A549 (cell line): ENCODE measurements at regions not wholly inside any gene's neighbourhood (a gene's known extent, or its start where the extent isn't known, plus 50 kb on each side); places are given as distances from the start of the nearest gene placed in this dataset.

Experiments used
- ATAC-seq, 2 experiments: fragments of 200-7000 bp in 1 of 2; fragments of >200 bp in 1 of 2; cut with Nextera tagmentation in 1 of 2; cut with Tn5 transposase in 1 of 2; 3 replicates each; pipeline versions ENCODE4 v1.8.0 to v1.9.1; 2018 to 2020; ENCODE audit warnings: mild to moderate bottlenecking in 1 of 2, moderate library complexity in 1 of 2
- CTCF ChIA-PET: fragments of 300-600 bp; sonication (Branson Sonifier 250); formaldehyde crosslinking; extraction: SDS; loops from one replicate; lab custom pipeline; 2021; ENCODE audit warnings: antibody characterized with exemption, inconsistent platforms; lab: Yijun Ruan, JAX
- POLR2A ChIA-PET: fragments of 350-600 bp; formaldehyde crosslinking; extraction: SDS; loops from one replicate; lab custom pipeline; 2021; ENCODE audit warnings: antibody characterized with exemption, inconsistent platforms; lab: Yijun Ruan, JAX
- DNase-seq, 2 experiments: peaks; one replicate each; pipeline versions ENCODE4 v3.0.0 to v3.0.0-alpha.2; 2011 to 2016; ENCODE audit warnings: low read depth in 1 of 2, low spot score in 1 of 2
- FAIRE-seq: peaks from 2 replicates; lab custom pipeline; 2011; peaks lifted over from hg19 to GRCh38; lab: Jason Lieb, UNC
- H3K27ac ChIP-seq, 2 experiments: fragments of >200 bp; sonication (Bioruptor Twin); formaldehyde crosslinking; 3 replicates each; pipeline ENCODE4 v1.5.1; 2016 to 2017
- H3K4me1 ChIP-seq: fragments of >200 bp; sonication (Bioruptor Twin); formaldehyde crosslinking; 3 replicates; pipeline ENCODE4 v1.6.1; 2016
- H3K4me2 ChIP-seq: fragments of >200 bp; sonication (Bioruptor Twin); formaldehyde crosslinking; 3 replicates; pipeline ENCODE4 v1.6.1; 2016
- H3K4me3 ChIP-seq: fragments of >200 bp; sonication (Bioruptor Twin); formaldehyde crosslinking; 3 replicates; pipeline ENCODE4 v1.5.1; 2016
- H3K9me3 ChIP-seq: fragments of >200 bp; sonication (Bioruptor Twin); formaldehyde crosslinking; 3 replicates; pipeline ENCODE4 v1.6.1; 2016
- ATOH8 ChIP-seq: fragments of 250-450 bp; sonication (Bioruptor Pico); IDR thresholded peaks from 2 replicates; pipeline ENCODE4 v1.5.0; 2020; ENCODE audit warnings: low read depth, mild to moderate bottlenecking, moderate library complexity
- CBX8 ChIP-seq: fragments of 200-600 bp; sonication (generic); IDR thresholded peaks from 2 replicates; pipeline ENCODE4 v1.6.1; 2016
- CHD2 ChIP-seq: fragments of 150-350 bp; IDR thresholded peaks from 2 replicates; pipeline ENCODE4 v1.6.1; 2014; ENCODE audit warnings: low read length; ENCODE audit not compliant: partially characterized antibody
- CHD4 ChIP-seq: fragments of 200-600 bp; sonication (generic); IDR thresholded peaks from 2 replicates; pipeline ENCODE4 v1.6.1; 2016; ENCODE audit warnings: antibody characterized with exemption, mild to moderate bottlenecking, borderline replicate concordance
- EHF ChIP-seq: fragments of 250-450 bp; sonication (Bioruptor Pico); IDR thresholded peaks from 2 replicates; pipeline ENCODE4 v1.5.0; 2020; ENCODE audit warnings: mild to moderate bottlenecking
- EP300 ChIP-seq, 2 experiments: fragments of >200 bp; sonication (Bioruptor Twin); formaldehyde crosslinking; IDR thresholded peaks; 2 replicates in 1 of 2; 3 replicates in 1 of 2; pipeline ENCODE4 v1.6.1; 2016 to 2017
- FOSB ChIP-seq: fragments of 250-450 bp; sonication (Bioruptor Pico); IDR thresholded peaks from 2 replicates; pipeline ENCODE4 v1.5.0; 2020; ENCODE audit warnings: mild to moderate bottlenecking, moderate library complexity
- FOSL2 ChIP-seq, 2 experiments: fragments of 450-650 bp in 1 of 2; fragments of >200 bp in 1 of 2; sonication (Bioruptor Twin) in 1 of 2; formaldehyde crosslinking; IDR thresholded peaks; 2 replicates each; pipeline versions ENCODE4 v1.5.0 to v1.6.1; 2016 to 2020; ENCODE audit warnings: mild to moderate bottlenecking in 1 of 2, moderate library complexity in 1 of 2
- GATA3 ChIP-seq: IDR thresholded peaks from 2 replicates; pipeline ENCODE4 v1.6.1; 2012; ENCODE audit warnings: borderline replicate concordance
- HOXB13 ChIP-seq: fragments of 250-450 bp; sonication (Bioruptor Pico); IDR thresholded peaks from 2 replicates; pipeline ENCODE4 v1.5.0; 2020; ENCODE audit warnings: low read depth, mild to moderate bottlenecking, moderate library complexity
- JUN ChIP-seq, 2 experiments: fragments of >200 bp; sonication (Bioruptor Twin); formaldehyde crosslinking; IDR thresholded peaks; 2 replicates in 1 of 2; 3 replicates in 1 of 2; pipeline ENCODE4 v1.6.1; 2016 to 2017
- KDM5A ChIP-seq: fragments of 200-600 bp; sonication (generic); IDR thresholded peaks from 2 replicates; pipeline ENCODE4 v1.6.1; 2016; ENCODE audit warnings: antibody characterized with exemption, mild to moderate bottlenecking
- NPAS2 ChIP-seq: fragments of 250-450 bp; sonication (Bioruptor Pico); IDR thresholded peaks from 2 replicates; pipeline ENCODE4 v1.8.0; 2022; ENCODE audit warnings: mild to moderate bottlenecking, moderate library complexity, borderline replicate concordance
- RAD21 ChIP-seq, 2 experiments: fragments of >200 bp in 1 of 2; sonication (Bioruptor Twin) in 1 of 2; formaldehyde crosslinking in 1 of 2; IDR thresholded peaks in 1 of 2; conservative IDR thresholded peaks in 1 of 2; 2 replicates in 1 of 2; 3 replicates in 1 of 2; pipeline ENCODE4 v1.6.1; 2012 to 2018; ENCODE audit warnings: inconsistent platforms in 1 of 2
- RCOR1 ChIP-seq: fragments of 150-350 bp; IDR thresholded peaks from 2 replicates; pipeline ENCODE4 v1.6.1; 2014; ENCODE audit warnings: antibody characterized with exemption, low read length, low read depth
- REST ChIP-seq: fragments of 200-600 bp; sonication (generic); IDR thresholded peaks from 2 replicates; pipeline ENCODE4 v1.6.1; 2016; ENCODE audit warnings: antibody characterized with exemption, mild to moderate bottlenecking, moderate library complexity
- TFCP2L1 ChIP-seq: fragments of 250-450 bp; sonication (Bioruptor Pico); IDR thresholded peaks from 2 replicates; pipeline ENCODE4 v1.5.0; 2021; ENCODE audit warnings: mild to moderate bottlenecking
- USF2 ChIP-seq: fragments of 450-650 bp; IDR thresholded peaks from 2 replicates; pipeline ENCODE4 v1.6.1; 2014; ENCODE audit warnings: antibody characterized with exemption
- ZC3H11A ChIP-seq: fragments of 450-650 bp; IDR thresholded peaks from 2 replicates; pipeline ENCODE4 v1.6.1; 2014; ENCODE audit warnings: antibody characterized with exemption, mild to moderate bottlenecking
- ZFP36 ChIP-seq: fragments of 450-650 bp; IDR thresholded peaks from 2 replicates; pipeline ENCODE4 v1.6.1; 2014; ENCODE audit warnings: borderline replicate concordance; ENCODE audit not compliant: partially characterized antibody
- ZSCAN20 ChIP-seq: fragments of 250-450 bp; sonication (Bioruptor Pico); IDR thresholded peaks from 2 replicates; pipeline ENCODE4 v1.8.0; 2022; ENCODE audit warnings: mild to moderate bottlenecking, moderate library complexity
- WGBS: methylation state at CpG from one replicate; pipeline ENCODE4 v1.1.6; 2017; ENCODE audit errors: missing lambda C conversion rate; 5-methylcytosine and 5-hydroxymethylcytosine counted together

GRCh38 chr3:178291574-178292370, 244.5 kb upstream of the KCNMB2 start (continued):
- TF ChIP-seq REST = no peak
- TF ChIP-seq, all 56 proteins: peak for 0

- no peak for ATAC-seq
- TF ChIP-seq HOXB13 (CRISPR knock-in tag) (no peak), GATA3 (no peak), JUN (IDR thresholded peaks at IDR 0.05) (no peak), ATOH8 (CRISPR knock-in tag) (no peak), CHD4 (no peak)
- TF ChIP-seq, all 56 proteins: peak for 0
- Histone ChIP-seq H3K27ac (no peak overlapping the region), H3K4me3 (no peak overlapping the region), H3K4me1 (no peaks in the 10 kb centered on the region), H3K4me2 (no peak overlapping the region), H3K9me3 (no peaks in the 10 kb centered on the region)
- no peak for FAIRE-seq
- CTCF ChIA-PET = no interaction called here
- no peak for DNase-seq
- 77% methylated on average over 2 of the region's 2 CpGs for whole genome bisulfite sequencing
- POLR2A ChIA-PET = no interaction called here
These were observed 240.8 kb upstream of the KCNMB2 start for GRCh38 chr3:178295292-178295912.

GRCh38 chr3:178297199-178297598, 239.0 kb upstream of the KCNMB2 start:
- Histone ChIP-seq H3K27ac (no peak overlapping the region), H3K9me3 (no peaks in the 10 kb centered on the region), H3K4me3 (no peak overlapping the region), H3K4me1 (no peaks in the 10 kb centered on the region), H3K4me2 (no peak overlapping the region)
- no peak for FAIRE-seq
- ChIA-PET POLR2A (no interaction called here), CTCF (no interaction called here)
- no peak for TF ChIP-seq TFCP2L1 (CRISPR knock-in tag)
- no peak for TF ChIP-seq FOSB (CRISPR knock-in tag)
- no peak for TF ChIP-seq EHF (CRISPR knock-in tag)
- no peak for TF ChIP-seq ZSCAN20 (CRISPR knock-in tag)
- TF ChIP-seq ZC3H11A = no peak
- no peak for TF ChIP-seq RAD21 (conservative IDR thresholded peaks at IDR 0.05 in 1 of 2, IDR thresholded peaks at IDR 0.05 in 1 of 2)
- no peak for TF ChIP-seq FOSL2 (IDR thresholded peaks at IDR 0.05)
- no peak for TF ChIP-seq FOSL2 (CRISPR knock-in tag; IDR thresholded peaks at IDR 0.05)
- no peak for TF ChIP-seq ZFP36
- TF ChIP-seq CBX8 = no peak
- no peak for TF ChIP-seq EP300 (IDR thresholded peaks at IDR 0.05)
- TF ChIP-seq CHD2 = no peak
- no peak for TF ChIP-seq USF2
- TF ChIP-seq NPAS2 (CRISPR knock-in tag) = no peak
- TF ChIP-seq KDM5A = no peak
- TF ChIP-seq RCOR1 = no peak
- WGBS = 13% methylated on average over 1 of the region's 1 CpG
- DNase-seq = no peak
- no peak for ATAC-seq
